Mesendoderm (in vitro differentiated cells): ENCODE measurements at regions not wholly inside any gene's neighbourhood (a gene's known extent, or its start where the extent isn't known, plus 50 kb on each side); places are given as distances from the start of the nearest gene placed in this dataset.
A peak's percentile ranks its signal among the peaks of the same experiment; 100 is the strongest.
"Not testable (repeated sequence)": the region's sequence is repeated elsewhere in the genome, so short reads cannot be mapped to it uniquely, and the experiment has no call there.

Source experiments
- DNase-seq: peaks from one replicate; pipeline ENCODE4 v3.0.0; 2013
- H2AK5ac ChIP-seq: 2 replicates; pipeline ENCODE4 v1.6.1; 2013; ENCODE audit warnings: low read length, inconsistent platforms
- H2BK120ac ChIP-seq: 2 replicates; pipeline ENCODE4 v1.6.1; 2013; ENCODE audit warnings: low read depth, mild to moderate bottlenecking, low read length, moderate library complexity, mixed read lengths
- H2BK15ac ChIP-seq: replicated peaks from 2 replicates; pipeline ENCODE4 v1.6.1; 2013; ENCODE audit warnings: low read depth, mild to moderate bottlenecking, moderate library complexity
- H2BK5ac ChIP-seq: 2 replicates; pipeline ENCODE4 v1.6.1; 2013; ENCODE audit warnings: low read length, inconsistent platforms
- H3K18ac ChIP-seq: 2 replicates; pipeline ENCODE4 v1.6.1; 2013; ENCODE audit warnings: mild to moderate bottlenecking, low read length, mixed read lengths
- H3K23ac ChIP-seq: one replicate; pipeline ENCODE4 v1.6.1; 2013; ENCODE audit warnings: low read length
- H3K27ac ChIP-seq: 2 replicates; pipeline ENCODE4 v1.5.1; 2013; ENCODE audit warnings: low read depth, mild to moderate bottlenecking, inconsistent platforms, low read length, moderate library complexity
- H3K27me3 ChIP-seq: 2 replicates; pipeline ENCODE4 v1.6.1; 2013; ENCODE audit warnings: low read length, control low read depth, mild to moderate bottlenecking, inconsistent platforms; ENCODE audit not compliant: insufficient read depth, poor library complexity
- H3K36me3 ChIP-seq: 2 replicates; pipeline ENCODE4 v1.6.1; 2013; ENCODE audit warnings: low read length, inconsistent platforms; ENCODE audit not compliant: control insufficient read depth, insufficient read depth
- H3K4ac ChIP-seq: one replicate; pipeline ENCODE4 v1.6.1; 2013; ENCODE audit warnings: low read depth, mild to moderate bottlenecking, low read length, moderate library complexity
- H3K4me1 ChIP-seq: 2 replicates; pipeline ENCODE4 v1.6.1; 2013; ENCODE audit warnings: low read depth, low read length, inconsistent platforms; ENCODE audit not compliant: control insufficient read depth
- H3K4me2 ChIP-seq: 2 replicates; pipeline ENCODE4 v1.6.1; 2013; ENCODE audit warnings: low read length
- H3K4me3 ChIP-seq: 2 replicates; pipeline ENCODE4 v1.5.1; 2013; ENCODE audit warnings: mild to moderate bottlenecking, low read length
- H3K56ac ChIP-seq: one replicate; pipeline ENCODE4 v1.6.1; 2013; ENCODE audit warnings: low read length
- H3K79me1 ChIP-seq: 2 replicates; pipeline ENCODE4 v1.6.1; 2013; ENCODE audit warnings: low read length, inconsistent platforms
- H3K79me2 ChIP-seq: 2 replicates; pipeline ENCODE4 v1.6.1; 2013; ENCODE audit warnings: mild to moderate bottlenecking, low read length; ENCODE audit not compliant: control insufficient read depth, insufficient read depth
- H3K9ac ChIP-seq: 2 replicates; pipeline ENCODE4 v1.6.1; 2013; ENCODE audit warnings: low read length, inconsistent platforms
- H4K5ac ChIP-seq: one replicate; pipeline ENCODE4 v1.6.1; 2013; ENCODE audit warnings: low read length
- H4K8ac ChIP-seq: one replicate; pipeline ENCODE4 v1.6.1; 2013; ENCODE audit warnings: low read depth, mild to moderate bottlenecking, control low read depth, low read length, moderate library complexity
- WGBS: extraction: QIAGEN DNeasy Blood & Tissue Kit; methylation state at CpG from one replicate; pipeline ENCODE4 v1.1.7; 2013; ENCODE audit warnings: low lambda C conversion rate, missing lambda C conversion rate; ENCODE audit not compliant: insufficient coverage; ENCODE audit errors: extremely low coverage; 5-methylcytosine and 5-hydroxymethylcytosine counted together

- peak overlapping the region; percentile 50 for H3K56ac ChIP-seq
- H3K4ac ChIP-seq = no peak overlapping the region
- DNase-seq = no peak
- H3K36me3 ChIP-seq = no peaks in the 10 kb centered on the region
- H3K27ac ChIP-seq = no peak overlapping the region
- H2BK15ac ChIP-seq = no peak overlapping the region
- no CpG with 5 or more reads among the region's 4 CpGs for WGBS
- no peak overlapping the region for H3K4me3 ChIP-seq
- H3K23ac ChIP-seq = no peak overlapping the region
- no peak overlapping the region for H2BK5ac ChIP-seq
- H2BK120ac ChIP-seq = no peak overlapping the region
- H3K79me1 ChIP-seq = no peaks in the 10 kb centered on the region
- H3K27me3 ChIP-seq = no peaks in the 10 kb centered on the region
- H3K9ac ChIP-seq = no peak overlapping the region
- H3K4me2 ChIP-seq = no peak overlapping the region
- H4K8ac ChIP-seq = no peak overlapping the region
- H4K5ac ChIP-seq = no peak overlapping the region
- H3K18ac ChIP-seq = no peak overlapping the region
- H2AK5ac ChIP-seq = no peak overlapping the region
- no peaks in the 10 kb centered on the region for H3K79me2 ChIP-seq
- H3K4me1 ChIP-seq = no peaks in the 10 kb centered on the region
These were observed 188.0 kb upstream of the PIK3R1 start for GRCh38 chr5:68027519-68027918.

GRCh38 chr5:68026092-68026885 lies 189.3 kb upstream of the PIK3R1 start:
- Histone ChIP-seq H4K8ac (no peak overlapping the region), H3K36me3 (no peaks in the 10 kb centered on the region), H3K27me3 (no peaks in the 10 kb centered on the region), H2BK15ac (no peak overlapping the region), H3K79me1 (no peaks in the 10 kb centered on the region), H3K27ac (no peak overlapping the region), H3K4ac (no peak overlapping the region), H3K4me1 (no peaks in the 10 kb centered on the region), H3K79me2 (no peaks in the 10 kb centered on the region), H4K5ac (no peak overlapping the region), H3K56ac (no peak overlapping the region), H2AK5ac (no peak overlapping the region), H3K23ac (no peak overlapping the region), H2BK120ac (no peak overlapping the region), H3K4me2 (no peak overlapping the region), H2BK5ac (no peak overlapping the region), H3K9ac (no peak overlapping the region), H3K18ac (no peak overlapping the region), H3K4me3 (no peak overlapping the region)
- no CpG with 5 or more reads among the region's 1 CpG for WGBS
- DNase-seq = no peak

GRCh38 chr5:68024426-68024825 lies 191.1 kb upstream of the PIK3R1 start:
- Histone ChIP-seq H4K5ac (no peak overlapping the region), H3K27ac (no peak overlapping the region), H2BK5ac (no peak overlapping the region), H3K79me2 (no peaks in the 10 kb centered on the region), H2BK15ac (no peak overlapping the region), H3K18ac (no peak overlapping the region), H3K79me1 (no peaks in the 10 kb centered on the region), H2AK5ac (no peak overlapping the region), H2BK120ac (no peak overlapping the region), H3K9ac (no peak overlapping the region), H3K27me3 (no peaks in the 10 kb centered on the region), H3K36me3 (no peaks in the 10 kb centered on the region), H3K4me3 (no peak overlapping the region), H3K4me1 (no peaks in the 10 kb centered on the region), H3K4me2 (no peak overlapping the region), H3K4ac (no peak overlapping the region), H4K8ac (no peak overlapping the region), H3K56ac (no peak overlapping the region), H3K23ac (no peak overlapping the region)
- DNase-seq = no peak

GRCh38 chr5:68021916-68022315 lies 193.6 kb upstream of the PIK3R1 start:
- no peak overlapping the region for H2BK120ac ChIP-seq
- no peak overlapping the region for H2AK5ac ChIP-seq
- H3K18ac ChIP-seq = no peak overlapping the region
- H2BK15ac ChIP-seq = no peak overlapping the region
- no peak for DNase-seq
- no peaks in the 10 kb centered on the region for H3K79me2 ChIP-seq
- H3K56ac ChIP-seq = no peak overlapping the region
- H3K4ac ChIP-seq = no peak overlapping the region
- no peaks in the 10 kb centered on the region for H3K36me3 ChIP-seq
- H4K5ac ChIP-seq = no peak overlapping the region
- H3K79me1 ChIP-seq = no peaks in the 10 kb centered on the region
- no peak overlapping the region for H3K9ac ChIP-seq
- no peak overlapping the region for H3K4me3 ChIP-seq
- H3K4me1 ChIP-seq = no peaks in the 10 kb centered on the region
- no CpG with 5 or more reads among the region's 4 CpGs for WGBS
- no peak overlapping the region for H4K8ac ChIP-seq
- H3K4me2 ChIP-seq = no peak overlapping the region
- H3K27me3 ChIP-seq = no peaks in the 10 kb centered on the region
- no peak overlapping the region for H3K23ac ChIP-seq
- H3K27ac ChIP-seq = no peak overlapping the region
- H2BK5ac ChIP-seq = no peak overlapping the region

- Histone ChIP-seq H2AK5ac (no peak overlapping the region), H2BK15ac (no peak overlapping the region), H3K4ac (no peak overlapping the region), H3K79me2 (no peaks in the 10 kb centered on the region), H3K9ac (no peak overlapping the region), H4K5ac (no peak overlapping the region), H3K27ac (no peak overlapping the region), H2BK120ac (no peak overlapping the region), H3K36me3 (no peaks in the 10 kb centered on the region), H3K18ac (no peak overlapping the region), H3K23ac (no peak overlapping the region), H3K79me1 (no peaks in the 10 kb centered on the region), H3K4me2 (no peak overlapping the region), H3K4me3 (no peak overlapping the region), H2BK5ac (no peak overlapping the region), H3K4me1 (no peaks in the 10 kb centered on the region), H4K8ac (no peak overlapping the region), H3K56ac (no peak overlapping the region), H3K27me3 (no peaks in the 10 kb centered on the region)
- no peak for DNase-seq
- WGBS = no CpG with 5 or more reads among the region's 2 CpGs
These were observed 194.3 kb upstream of the PIK3R1 start for GRCh38 chr5:68021227-68021626.

GRCh38 chr5:68020461-68020969 lies 195.0 kb upstream of the PIK3R1 start:
- no CpG with 5 or more reads among the region's 41 CpGs for WGBS
- H3K36me3 ChIP-seq = not testable (repeated sequence)

More at GRCh38 chr5:68020461-68020969, 195.0 kb upstream of the PIK3R1 start:
- not testable (repeated sequence) for H3K18ac ChIP-seq, H2BK5ac ChIP-seq, H4K5ac ChIP-seq, H2BK15ac ChIP-seq, H3K4me1 ChIP-seq, H3K4me3 ChIP-seq, H2BK120ac ChIP-seq, H3K79me2 ChIP-seq, H4K8ac ChIP-seq, H3K4ac ChIP-seq, H3K27ac ChIP-seq, H3K27me3 ChIP-seq, H3K9ac ChIP-seq, H2AK5ac ChIP-seq, H3K56ac ChIP-seq, DNase-seq, H3K23ac ChIP-seq, H3K79me1 ChIP-seq, H3K4me2 ChIP-seq
